GM12878 (cell line): ENCODE measurements at regions not wholly inside any gene's neighbourhood (a gene's known extent, or its start where the extent isn't known, plus 50 kb on each side); places are given as distances from the start of the nearest gene placed in this dataset.

Experiments used
- CHD2 ChIP-seq: IDR thresholded peaks from 2 replicates; pipeline ENCODE4 v1.6.1; 2011; ENCODE audit warnings: low read depth, low read length, improper control_type of control experiment, borderline replicate concordance
- EP300 ChIP-seq, 2 experiments: fragments of 150-350 bp in 1 of 2; IDR thresholded peaks; 2 replicates each; pipeline ENCODE4 v1.6.1; 2011 to 2012; ENCODE audit warnings: low read depth in 2 of 2, low read length in 2 of 2, borderline replicate concordance in 1 of 2, improper control_type of control experiment in 1 of 2, inconsistent platforms in 1 of 2; ENCODE audit not compliant: control insufficient read depth in 1 of 2
- EZH2 ChIP-seq: IDR thresholded peaks from 2 replicates; pipeline ENCODE4 v1.6.1; 2012; ENCODE audit warnings: low read depth, mild to moderate bottlenecking, control low read depth, inconsistent platforms, low read length, borderline replicate concordance; ENCODE audit not compliant: control insufficient read depth
- MYC ChIP-seq: IDR thresholded peaks from 2 replicates; pipeline ENCODE4 v1.6.1; 2011; ENCODE audit warnings: mild to moderate bottlenecking, low read length, moderate library complexity, inconsistent platforms; ENCODE audit not compliant: insufficient read depth, insufficient replicate concordance, insufficient read length, severe bottlenecking
- RAD21 ChIP-seq: IDR thresholded peaks from 2 replicates; pipeline ENCODE4 v1.6.1; 2011; ENCODE audit warnings: mild to moderate bottlenecking, low read depth, low read length, moderate library complexity; ENCODE audit not compliant: insufficient read depth
- RCOR1 ChIP-seq: conservative IDR thresholded peaks from 2 replicates; pipeline ENCODE4 v1.6.1; 2012; ENCODE audit warnings: low read depth, low read length, improper control_type of control experiment
- SIN3A ChIP-seq: IDR thresholded peaks from 2 replicates; pipeline ENCODE4 v1.6.1; 2012; ENCODE audit warnings: low read depth, low read length, improper control_type of control experiment
- TBL1XR1 ChIP-seq: IDR thresholded peaks from 2 replicates; pipeline ENCODE4 v1.6.1; 2012; ENCODE audit warnings: low read depth, low read length, improper control_type of control experiment
- TF ChIP-seq, protein P1 (sequence below), 3 experiments: IDR thresholded peaks in 2 of 3; conservative IDR thresholded peaks in 1 of 3; 2 replicates each; pipeline ENCODE4 v1.5.1; 2011; ENCODE audit warnings: low read depth in 3 of 3, low read length in 3 of 3, mild to moderate bottlenecking in 3 of 3, control low read depth in 2 of 3, moderate library complexity in 2 of 3, inconsistent platforms in 1 of 3, mixed read lengths in 1 of 3; ENCODE audit not compliant: control insufficient read depth in 2 of 3, insufficient read depth in 1 of 3; ENCODE audit errors: extremely low read depth in 1 of 3

DNA sequence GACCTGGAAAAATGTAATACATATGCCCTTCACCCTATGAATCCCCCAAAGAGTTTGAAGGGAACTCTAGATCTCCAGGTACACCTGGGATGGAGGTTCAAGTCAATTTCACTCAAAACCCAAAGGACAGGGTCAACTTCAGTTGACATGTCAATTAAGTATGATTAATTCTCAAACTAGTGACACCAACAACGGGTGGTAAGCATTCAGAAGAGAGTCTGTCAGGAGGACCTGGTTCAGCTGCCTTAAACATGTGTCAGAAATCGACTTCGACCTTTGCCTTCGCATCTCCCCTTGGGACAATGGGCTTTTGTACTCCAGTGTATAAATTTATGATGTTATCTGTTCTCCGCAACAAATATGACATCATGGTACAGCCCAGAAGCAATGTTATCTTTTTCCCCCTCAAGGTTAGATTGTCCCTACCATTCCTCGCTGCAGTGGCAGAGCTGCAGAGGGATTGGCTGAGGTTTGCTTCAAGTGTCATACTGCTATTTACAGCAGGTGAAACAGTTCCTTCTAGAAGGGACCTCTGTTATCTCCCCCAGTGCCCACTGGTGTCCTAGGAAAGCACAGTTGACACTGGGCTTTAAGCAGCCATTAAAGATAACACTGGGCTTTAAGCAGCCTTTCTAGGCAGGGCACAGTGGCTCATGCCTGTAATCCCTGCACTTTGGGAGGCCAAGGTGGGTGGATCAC is 94.7 kb upstream of the SNX9 start:
- TF ChIP-seq TBL1XR1 (no peak), EZH2 (no peak), CHD2 (no peak), MYC (no peak), SIN3A (no peak), RCOR1 (no peak), EP300 (IDR thresholded peaks at IDR 0.05; ENCODE audit: borderline replicate concordance in 1 of 2, control insufficient read depth in 1 of 2, low read depth in 2 of 2, low read length in 2 of 2) (no peak), RAD21 (no peak)
- TF ChIP-seq, protein P1, sequence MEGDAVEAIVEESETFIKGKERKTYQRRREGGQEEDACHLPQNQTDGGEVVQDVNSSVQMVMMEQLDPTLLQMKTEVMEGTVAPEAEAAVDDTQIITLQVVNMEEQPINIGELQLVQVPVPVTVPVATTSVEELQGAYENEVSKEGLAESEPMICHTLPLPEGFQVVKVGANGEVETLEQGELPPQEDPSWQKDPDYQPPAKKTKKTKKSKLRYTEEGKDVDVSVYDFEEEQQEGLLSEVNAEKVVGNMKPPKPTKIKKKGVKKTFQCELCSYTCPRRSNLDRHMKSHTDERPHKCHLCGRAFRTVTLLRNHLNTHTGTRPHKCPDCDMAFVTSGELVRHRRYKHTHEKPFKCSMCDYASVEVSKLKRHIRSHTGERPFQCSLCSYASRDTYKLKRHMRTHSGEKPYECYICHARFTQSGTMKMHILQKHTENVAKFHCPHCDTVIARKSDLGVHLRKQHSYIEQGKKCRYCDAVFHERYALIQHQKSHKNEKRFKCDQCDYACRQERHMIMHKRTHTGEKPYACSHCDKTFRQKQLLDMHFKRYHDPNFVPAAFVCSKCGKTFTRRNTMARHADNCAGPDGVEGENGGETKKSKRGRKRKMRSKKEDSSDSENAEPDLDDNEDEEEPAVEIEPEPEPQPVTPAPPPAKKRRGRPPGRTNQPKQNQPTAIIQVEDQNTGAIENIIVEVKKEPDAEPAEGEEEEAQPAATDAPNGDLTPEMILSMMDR (IDR thresholded peaks at IDR 0.05 in 2 of 3, conservative IDR thresholded peaks at IDR 0.05 in 1 of 3; ENCODE audit: control insufficient read depth in 2 of 3, extremely low read depth in 1 of 3, insufficient read depth in 1 of 3, low read depth in 3 of 3, low read length in 3 of 3) = no peak
